Stimulated activated CD4-positive, alpha-beta T cell treated with anti-CD3 and anti-CD28 coated beads, TNF-alpha, amount 100 ng/mL, for 1 hour (primary cell): ENCODE measurements at regions not wholly inside any gene's neighbourhood (a gene's known extent, or its start where the extent isn't known, plus 50 kb on each side); places are given as distances from the start of the nearest gene placed in this dataset.

Experiments
- DNase-seq, 3 donors: peaks; one replicate each; pipeline ENCODE4 v3.0.0-alpha.2; 2020; ENCODE audit warnings: low read depth in 3 of 3, low spot score in 1 of 3

DNA sequence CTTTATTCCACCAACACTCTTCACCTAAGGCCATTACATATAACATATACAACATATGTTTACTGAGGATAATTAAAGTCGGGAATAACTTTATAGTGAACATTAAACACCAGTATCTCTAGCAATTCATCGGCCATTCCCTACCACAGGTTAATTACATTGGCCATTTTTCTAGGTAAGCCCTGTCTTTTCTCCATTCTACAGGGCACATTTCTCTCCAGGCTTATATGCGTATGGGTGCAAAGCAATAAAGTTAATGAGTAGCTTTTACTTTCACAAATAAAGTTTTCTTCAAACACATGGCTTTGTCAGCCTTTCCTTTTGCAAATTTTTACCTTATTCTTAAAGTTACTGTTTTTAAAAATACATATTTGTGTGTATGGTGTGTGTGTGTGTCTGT, 111.9 kb upstream of the IQCM start:
- DNase-seq, result no peak

DNA sequence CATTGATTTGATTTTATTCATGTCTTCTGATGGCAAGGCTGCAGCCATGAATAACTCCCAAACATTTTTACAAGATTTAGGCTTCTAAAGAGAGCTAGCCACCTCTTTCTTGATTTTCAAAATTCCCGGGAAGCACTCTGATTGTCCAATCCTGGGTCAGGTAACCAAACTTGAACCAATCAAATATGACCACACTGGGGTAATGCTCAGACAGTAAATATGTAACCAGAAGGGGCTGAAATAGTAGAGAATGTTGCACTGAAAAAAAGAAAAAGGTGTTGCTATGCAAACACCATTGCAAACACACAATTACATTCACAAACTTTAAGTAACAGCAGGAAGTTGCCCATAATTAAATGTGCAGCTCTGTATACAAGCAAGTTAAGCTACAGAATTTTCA, 112.9 kb upstream of the IQCM start:
- no peak for DNase-seq

DNA sequence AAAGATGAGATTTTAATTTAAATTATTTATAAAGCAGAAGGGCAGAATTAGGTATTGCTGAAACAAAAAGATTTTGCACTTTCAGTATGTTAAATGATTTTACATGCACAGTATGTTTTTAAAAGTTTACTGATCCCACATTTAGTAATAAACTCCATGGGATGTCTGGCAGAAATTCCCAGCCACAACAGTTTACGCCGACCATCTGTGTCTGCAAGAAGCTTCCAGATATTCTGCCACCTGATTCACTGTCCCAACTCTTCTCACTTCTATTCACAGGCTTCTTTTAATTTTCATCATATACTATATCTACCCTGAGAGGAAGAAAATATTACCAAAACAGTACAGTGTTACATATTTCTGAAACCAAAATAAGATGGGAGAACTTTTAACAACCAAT, 115.8 kb upstream of the IQCM start:
- no peak for DNase-seq

DNA sequence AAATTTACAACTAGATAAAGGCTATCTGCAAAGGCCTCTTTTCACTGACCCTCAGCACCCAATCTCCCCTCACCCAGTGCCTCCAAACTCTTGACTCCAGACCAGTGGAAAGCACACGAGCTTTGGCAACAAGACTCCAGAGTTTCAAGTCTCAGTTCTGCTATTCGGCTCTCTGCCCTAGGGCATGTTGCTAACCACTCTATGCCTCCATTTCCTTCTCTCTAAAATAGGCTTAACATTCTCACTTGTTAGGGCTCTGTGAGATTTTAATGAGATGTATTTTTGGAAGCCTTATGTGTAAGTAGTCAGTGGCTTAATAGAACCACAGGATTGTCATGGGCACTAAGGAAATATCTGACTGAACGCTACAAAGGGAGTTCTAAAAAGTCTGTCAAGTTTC, 116.5 kb upstream of the IQCM start:
- DNase-seq, result no peak

DNA sequence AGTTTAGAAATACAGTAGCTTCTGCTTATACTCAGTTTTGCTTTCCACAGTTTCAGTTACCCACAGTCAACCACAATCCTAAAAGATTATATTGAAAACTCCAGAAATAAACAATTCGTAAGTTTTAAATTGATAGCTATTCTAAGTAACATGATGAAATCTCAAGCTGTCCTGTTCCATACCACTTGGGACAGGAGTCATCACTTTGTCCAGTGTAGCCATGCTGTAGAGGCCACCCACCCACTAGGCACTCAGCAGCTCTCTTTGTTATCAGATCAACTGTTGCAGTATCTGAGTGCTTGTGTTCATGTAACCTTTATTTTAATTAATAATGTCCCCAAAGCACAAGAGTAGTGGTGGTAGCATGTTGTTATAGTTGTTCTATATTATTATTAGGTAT, 117.5 kb upstream of the IQCM start:
- DNase-seq, result no peak

DNA sequence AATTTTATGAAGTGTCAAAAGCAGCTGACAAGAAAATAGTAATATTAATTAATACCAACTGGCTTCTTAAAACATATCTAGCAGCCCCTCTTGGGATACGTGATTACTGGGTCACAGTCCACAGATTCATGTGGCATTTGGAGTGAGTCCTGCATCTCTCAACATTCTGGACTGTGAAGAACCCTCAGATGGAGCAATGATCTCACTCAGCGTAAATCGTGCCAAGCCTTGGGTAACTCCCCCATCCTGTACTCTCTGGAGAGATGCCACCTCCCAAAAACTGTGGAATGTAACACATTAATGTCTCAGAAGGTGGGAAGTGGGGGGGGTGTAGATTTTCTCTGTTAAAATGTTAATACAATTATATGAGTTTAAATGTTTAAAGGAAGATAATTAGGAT, 118.2 kb upstream of the IQCM start:
- no peak for DNase-seq

DNA sequence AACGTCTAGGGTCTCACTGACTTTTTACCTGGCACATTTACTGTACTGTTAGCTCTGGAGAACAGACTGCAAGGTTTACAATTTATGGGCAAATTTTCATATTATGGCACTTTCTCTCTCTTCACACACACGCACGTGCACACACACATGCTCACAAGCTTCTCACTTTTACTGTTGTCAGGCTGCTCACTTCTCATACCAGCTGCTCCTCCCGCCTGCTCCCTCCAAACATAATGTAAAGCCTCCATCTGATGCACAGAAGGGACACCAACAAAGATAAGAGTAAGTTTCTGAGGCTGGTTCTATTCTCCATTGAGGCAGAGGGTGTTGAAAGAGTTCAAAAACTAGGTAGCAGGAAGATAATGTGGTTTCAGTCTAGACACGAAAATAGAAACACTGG, 128.9 kb upstream of the DCLK2 start:
- no peak for DNase-seq

DNA sequence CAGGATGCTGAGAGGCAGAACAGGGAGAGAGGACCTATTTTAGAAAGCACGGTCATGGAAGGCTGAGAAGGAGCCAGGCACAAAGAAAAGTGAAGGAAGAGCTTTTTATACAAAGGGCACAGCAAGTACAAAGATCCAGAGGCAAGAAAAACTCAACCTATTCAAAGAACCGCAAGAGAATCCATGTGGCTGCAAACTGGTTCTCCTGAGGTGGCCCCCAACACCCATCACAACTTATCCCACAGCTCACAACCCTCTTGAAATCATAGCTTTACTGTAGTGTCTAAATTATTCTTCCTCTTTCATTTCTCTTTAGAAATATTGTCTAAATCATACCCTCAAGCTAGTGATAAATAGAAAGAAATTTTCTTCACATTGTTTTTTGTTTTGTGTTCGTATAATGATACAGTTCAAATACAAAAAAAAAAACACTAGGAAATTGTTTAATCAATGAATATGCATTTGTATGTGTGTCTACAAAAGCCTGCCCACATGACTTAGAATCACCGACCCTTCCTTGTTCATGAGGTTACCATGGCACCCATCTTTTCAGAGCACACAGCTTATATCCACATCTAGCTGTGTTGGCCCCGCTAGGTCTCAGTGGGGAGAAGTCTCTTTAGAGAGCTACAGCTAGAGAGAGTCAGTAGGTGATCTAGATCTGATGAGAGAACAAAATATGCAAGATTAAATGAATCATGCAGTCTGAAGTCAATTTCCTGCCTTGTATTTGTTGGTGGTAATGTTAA, 126.9 kb upstream of the DCLK2 start:
- no peak for DNase-seq

DNA sequence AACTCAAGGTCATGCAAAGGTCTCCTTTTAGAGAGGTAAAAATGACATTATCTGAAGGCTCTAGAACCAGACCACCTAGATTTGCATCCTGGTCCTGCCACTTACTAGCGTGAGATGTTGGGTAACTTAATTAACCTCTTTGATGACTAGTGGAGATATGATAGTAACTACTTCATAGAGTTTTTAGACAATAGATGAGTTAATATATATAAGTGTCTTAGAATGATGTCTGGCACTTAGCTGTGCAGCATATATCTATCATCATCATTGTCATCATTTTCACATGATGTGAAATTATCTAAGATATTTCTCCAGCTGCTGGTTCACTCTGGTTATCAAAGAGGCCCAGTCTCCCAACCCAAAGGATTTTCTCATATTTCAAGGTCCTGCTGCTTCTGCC, 126.1 kb upstream of the DCLK2 start:
- no peak for DNase-seq

DNA sequence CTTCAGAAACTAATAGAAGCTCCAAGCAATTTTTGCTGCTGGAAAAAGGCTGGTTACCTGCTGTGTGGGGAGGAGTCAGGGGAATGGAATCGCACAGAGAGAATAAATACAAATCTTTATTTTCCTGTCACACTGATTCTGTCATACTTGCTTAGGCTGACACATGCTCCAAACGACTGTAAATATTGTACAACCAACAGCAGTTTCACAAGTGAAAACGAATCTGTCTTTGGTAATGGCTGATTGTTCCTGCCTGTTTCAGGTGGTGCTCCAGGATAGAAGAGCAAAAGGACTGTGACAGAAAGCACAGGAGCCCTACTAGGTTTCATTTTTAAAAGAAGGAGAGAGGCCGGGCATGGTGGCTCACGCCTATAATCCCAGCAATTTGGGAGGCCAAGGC, 125.5 kb upstream of the DCLK2 start:
- DNase-seq, result no peak

DNA sequence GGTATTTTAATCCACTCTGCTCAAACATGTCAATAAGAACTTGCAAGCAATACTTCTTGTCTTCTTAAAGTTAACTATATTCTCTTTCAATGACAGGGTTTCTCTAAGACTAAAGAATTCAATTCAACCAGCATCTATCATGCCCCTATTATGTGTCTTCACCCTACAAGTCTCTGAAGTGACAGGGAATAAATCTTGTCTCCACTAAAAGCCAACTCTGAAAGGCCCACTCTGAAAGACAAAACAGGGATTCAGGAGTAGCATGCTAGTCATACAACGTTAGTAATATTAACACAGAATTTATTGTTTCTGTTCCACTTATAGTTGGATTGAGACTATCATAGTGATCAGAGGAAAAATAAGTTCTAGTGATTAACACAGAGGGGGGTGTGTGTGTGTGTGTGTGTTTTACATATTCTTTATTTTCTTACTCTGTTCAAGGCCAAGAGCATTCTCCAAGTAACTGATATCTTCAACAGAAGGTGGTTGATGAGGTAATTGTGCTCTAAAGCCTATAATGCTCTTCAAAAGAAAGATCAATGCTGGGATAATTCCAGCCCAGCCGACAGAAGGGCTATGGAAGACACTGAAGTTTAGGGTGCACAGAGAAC, 122.4 kb upstream of the DCLK2 start:
- no peak for DNase-seq

DNA sequence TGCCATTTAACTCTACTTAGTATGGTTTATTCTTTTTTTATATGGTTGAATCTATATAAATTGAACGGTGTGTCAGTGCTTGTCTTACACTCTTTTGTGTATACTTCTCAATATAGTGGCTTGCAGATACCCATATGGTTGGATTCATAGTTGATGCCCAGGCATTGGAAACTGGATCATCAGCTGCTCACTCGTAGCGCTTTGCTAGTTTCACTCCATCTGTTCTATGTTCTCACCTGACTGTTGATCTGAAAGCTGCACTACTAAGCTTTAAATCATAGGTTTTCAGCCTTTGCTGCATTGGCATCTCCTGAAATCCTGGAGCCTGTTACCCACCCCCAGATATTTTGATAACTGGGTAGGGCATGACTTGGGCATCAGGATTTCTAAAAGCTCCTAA, 121.6 kb upstream of the DCLK2 start:
- DNase-seq, result no peak

GRCh38 chr4:149961876-149962597, 116.2 kb upstream of the DCLK2 start:
- DNase-seq, result no peak

GRCh38 chr4:149964001-149964796, 114.0 kb upstream of the DCLK2 start:
- DNase-seq, result no peak

DNA sequence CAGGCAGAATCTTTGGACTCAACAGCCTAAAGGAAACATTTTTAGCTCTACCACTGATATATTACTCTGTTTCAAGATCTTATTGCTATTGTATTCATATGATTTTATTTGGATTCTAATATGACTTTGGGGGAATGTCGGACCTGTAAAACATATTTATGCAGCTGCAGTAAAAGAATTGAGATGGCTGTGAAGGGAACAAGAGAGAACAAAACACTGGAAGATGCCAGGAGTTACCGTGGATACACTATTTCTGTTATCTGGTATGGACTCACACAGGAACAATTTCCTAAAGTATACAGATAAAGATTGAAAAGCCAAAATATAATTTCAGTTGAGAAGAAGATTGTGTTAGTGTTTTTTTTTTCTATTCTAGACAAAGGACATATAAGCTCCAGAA, 113.0 kb upstream of the DCLK2 start:
- no peak for DNase-seq

- DNase-seq, result no peak
These were observed 105.8 kb upstream of the DCLK2 start for GRCh38 chr4:149972407-149972806.

DNA sequence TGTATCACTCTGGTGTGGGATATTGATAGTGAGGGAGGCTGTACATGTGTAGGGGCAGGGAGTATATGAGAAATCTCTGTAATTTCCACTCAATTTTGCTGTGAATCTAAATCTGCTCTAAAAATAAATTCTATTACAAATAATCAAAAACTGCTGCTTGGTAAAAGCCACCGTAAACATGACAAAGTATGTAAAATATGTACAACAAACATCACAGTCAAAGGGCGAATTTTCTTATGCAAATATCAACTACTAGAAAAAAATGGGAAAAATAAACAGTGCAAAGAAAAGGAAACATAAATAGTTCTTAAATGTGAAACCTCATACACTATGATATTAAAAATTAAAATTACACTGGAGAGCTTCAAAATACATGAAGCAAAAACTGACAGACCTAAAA, 105.1 kb upstream of the DCLK2 start:
- no peak for DNase-seq

- no peak for DNase-seq
These were observed 103.1 kb upstream of the DCLK2 start for GRCh38 chr4:149975172-149975571.

DNA sequence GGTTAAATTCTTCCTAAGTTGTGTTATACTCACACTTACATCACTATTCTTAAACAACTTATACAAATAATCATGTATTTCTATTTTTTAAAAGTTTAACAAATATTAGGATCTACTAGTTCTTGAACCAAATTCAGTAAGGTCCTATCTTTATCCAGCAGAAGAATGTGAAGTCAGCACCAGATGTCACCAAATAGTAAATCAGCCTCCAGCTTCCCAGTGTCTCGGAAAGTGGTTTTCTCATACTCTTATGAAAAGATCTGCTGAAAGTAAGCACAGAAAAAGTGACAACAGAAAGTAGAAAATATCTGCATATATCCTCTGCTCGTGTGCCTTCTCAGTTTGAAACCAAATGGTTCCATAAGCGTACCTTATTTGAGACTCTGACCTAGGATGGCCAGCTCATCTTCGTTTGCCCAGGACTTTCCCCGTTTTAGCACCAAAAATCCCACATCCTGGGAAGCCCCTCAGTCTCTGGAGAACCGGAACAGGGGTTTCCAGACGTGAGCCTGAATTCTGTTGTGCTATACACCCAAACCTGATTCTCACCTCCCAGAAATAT, 98.0 kb upstream of the DCLK2 start:
- no peak for DNase-seq

- peak in 1 of 3 donors; percentile 22 for DNase-seq
These were observed 97.3 kb upstream of the DCLK2 start for GRCh38 chr4:149980941-149981340.

DNA sequence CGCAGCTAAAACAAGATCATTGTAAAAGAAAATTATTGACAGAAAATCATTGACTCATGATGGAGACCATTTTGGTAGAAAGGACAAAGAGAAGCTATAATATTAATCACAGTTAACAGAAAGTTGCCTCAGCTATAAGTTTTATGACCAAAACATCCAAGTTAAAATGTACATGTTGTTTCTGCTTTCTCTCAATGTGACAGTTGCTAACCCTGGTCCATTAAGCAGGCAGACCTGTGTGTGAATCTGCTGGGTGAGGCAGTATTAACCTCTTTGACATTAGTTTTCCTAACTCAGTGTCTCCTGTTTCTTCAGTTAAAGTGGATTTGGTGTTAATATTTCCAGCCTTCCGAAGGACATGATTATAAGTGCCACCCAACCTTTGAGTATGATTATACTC, 94.8 kb upstream of the DCLK2 start:
- no peak for DNase-seq
